ENCODE measurements at regions not wholly inside any gene's neighbourhood (a gene's known extent, or its start where the extent isn't known, plus 50 kb on each side); places are given as distances from the start of the nearest gene placed in this dataset.

DNA sequence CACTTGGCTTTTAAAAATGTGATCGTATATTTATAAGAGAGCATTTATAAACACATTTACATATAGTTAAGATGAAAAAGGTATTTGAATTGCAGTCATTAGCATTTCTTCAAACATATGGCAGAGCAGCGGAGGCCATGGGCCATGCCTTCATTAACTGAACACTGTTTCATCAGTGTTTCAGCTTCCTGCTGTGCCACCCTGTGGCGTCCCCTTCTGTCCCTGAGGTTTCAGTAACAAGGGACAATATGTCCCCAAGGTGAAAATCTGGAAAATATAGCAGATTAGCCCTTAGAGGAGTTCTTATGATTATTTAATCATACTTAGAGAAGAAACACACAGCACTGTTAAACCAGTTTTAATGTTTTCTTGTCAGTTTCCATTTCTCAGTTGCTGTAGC lies 577.8 kb downstream of the ETV1 start:
- TF ChIP-seq, protein P1, sequence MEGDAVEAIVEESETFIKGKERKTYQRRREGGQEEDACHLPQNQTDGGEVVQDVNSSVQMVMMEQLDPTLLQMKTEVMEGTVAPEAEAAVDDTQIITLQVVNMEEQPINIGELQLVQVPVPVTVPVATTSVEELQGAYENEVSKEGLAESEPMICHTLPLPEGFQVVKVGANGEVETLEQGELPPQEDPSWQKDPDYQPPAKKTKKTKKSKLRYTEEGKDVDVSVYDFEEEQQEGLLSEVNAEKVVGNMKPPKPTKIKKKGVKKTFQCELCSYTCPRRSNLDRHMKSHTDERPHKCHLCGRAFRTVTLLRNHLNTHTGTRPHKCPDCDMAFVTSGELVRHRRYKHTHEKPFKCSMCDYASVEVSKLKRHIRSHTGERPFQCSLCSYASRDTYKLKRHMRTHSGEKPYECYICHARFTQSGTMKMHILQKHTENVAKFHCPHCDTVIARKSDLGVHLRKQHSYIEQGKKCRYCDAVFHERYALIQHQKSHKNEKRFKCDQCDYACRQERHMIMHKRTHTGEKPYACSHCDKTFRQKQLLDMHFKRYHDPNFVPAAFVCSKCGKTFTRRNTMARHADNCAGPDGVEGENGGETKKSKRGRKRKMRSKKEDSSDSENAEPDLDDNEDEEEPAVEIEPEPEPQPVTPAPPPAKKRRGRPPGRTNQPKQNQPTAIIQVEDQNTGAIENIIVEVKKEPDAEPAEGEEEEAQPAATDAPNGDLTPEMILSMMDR (IDR thresholded peaks at IDR 0.05), result no peak
- TF ChIP-seq POLR2A (IDR thresholded peaks at IDR 0.05), result no peak

Data from sigmoid colon (tissue), 3 donors.